Ecto neural progenitor cell (in vitro differentiated cells): ENCODE measurements at regions not wholly inside any gene's neighbourhood (a gene's known extent, or its start where the extent isn't known, plus 50 kb on each side); places are given as distances from the start of the nearest gene placed in this dataset.

Experiments used
- DNase-seq: peaks from one replicate; pipeline ENCODE4 v3.0.0-alpha.2; 2018; ENCODE audit warnings: low spot score

DNA sequence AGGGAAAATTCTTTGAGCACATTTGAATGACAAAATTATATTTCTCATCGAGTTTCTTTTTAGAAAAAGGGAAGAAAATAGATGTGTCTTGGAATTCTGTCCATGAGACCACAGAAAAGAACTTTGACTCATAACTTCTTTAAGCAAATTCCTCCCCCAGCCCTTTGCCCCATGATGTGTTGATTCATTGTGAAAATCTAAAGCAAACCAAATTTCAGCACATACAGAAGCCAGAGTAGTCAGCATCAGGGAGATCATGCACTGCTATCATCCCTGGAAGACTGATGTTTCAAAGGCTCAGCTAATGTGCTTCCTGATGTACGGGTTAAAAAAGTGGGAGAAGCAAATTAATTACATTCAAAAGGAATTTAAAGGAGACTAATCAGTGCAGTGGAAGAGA lies 159.7 kb downstream of the FAT3 start:
- DNase-seq: no peak

DNA sequence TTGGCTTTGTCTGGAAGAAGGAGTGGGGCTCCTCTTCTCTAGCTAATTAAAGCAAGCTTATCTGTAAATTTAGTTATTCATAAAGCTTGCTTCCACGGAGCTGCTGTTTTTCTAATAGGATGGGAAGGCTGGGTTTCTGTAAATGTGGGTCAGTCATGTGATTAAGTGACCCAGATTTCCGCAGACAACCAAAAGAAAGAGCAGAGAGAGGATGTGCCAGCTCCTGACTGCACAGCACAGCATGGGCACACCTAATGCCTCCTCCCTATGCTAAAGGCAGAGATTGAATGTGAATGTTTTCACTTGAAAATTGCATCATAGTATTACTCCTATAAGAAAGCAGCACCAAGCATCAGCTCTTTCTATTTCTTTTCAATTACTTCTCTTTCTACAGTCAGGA lies 160.2 kb downstream of the FAT3 start:
- no peak for DNase-seq

DNA sequence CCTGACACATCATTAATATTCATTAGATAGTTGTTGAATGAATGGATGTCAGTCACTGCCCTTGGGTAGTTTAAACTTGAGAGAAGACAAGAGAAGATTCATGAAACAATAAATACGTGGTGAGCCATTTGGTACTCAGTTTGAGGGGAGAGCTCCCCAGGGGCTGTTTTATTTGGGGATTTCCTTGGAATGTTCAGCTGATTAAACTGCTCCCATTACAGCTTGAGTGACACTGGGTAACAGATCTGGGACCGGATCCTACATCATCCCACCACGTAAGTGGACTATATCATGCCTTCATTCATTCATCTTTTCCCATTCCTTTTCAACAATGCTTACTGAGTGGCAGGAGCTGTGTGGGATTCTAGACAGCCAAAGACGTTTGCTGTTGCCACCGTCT lies 162.0 kb downstream of the FAT3 start:
- DNase-seq: no peak

DNA sequence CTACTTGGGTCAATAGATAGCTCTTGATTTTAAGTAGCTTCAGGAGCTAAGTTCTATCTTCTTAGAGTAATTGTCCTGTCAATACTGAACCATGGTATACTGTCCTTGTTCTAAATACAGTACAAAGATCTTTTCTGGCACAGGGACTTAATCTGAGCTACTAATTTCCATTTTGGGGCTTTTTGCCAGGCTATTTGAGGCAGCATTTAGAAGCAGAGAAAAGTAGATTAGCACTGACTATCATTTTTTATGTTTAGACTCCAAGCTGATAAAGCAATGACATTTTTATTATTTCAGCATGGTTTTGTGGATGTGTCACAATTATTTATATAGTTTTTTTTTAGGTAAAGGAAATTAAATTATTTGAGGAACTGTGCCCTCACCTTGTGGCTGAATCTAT lies 163.2 kb downstream of the FAT3 start:
- DNase-seq: no peak

DNA sequence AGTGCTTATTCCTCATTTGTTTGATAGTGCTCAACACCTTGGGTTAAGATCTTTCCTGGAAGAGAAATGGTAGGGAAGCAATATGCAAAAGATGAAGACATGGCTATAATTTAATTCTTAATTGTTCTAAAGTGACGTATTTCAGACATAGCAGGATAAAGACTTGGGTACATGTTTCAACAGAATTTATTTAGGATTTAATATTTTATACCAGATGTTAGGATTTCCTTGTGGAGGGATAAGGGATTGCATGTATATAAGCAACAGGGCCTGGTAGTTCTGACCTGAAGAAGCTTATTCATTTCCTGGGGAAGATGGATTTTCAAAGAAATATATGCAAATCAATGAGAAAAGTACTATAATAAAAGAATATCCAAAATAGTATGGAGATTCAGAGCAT lies 163.8 kb downstream of the FAT3 start:
- DNase-seq: no peak

- no peak for DNase-seq
Observed at GRCh38 chr11:92390783-92391182, 166.2 kb downstream of the FAT3 start.

DNA sequence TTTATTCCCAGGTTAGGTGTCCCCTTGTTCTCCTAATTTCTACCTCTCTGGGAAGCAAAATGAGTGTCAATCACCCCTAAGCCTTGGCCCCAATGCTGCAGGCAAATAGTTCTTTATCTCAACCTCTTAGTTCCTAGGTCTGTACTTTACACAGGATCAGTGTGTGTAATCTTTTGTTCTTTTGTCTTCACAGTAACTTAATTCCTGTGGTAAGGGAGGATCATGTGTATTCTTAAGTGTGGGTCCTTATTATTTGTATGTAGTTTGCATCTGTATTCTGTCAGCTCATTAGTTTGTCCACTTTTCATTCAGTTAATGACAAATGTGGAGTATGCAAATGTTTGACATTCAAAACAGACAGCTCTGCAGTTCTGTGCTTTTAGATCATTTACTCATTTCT lies 166.7 kb downstream of the FAT3 start:
- no peak for DNase-seq

DNA sequence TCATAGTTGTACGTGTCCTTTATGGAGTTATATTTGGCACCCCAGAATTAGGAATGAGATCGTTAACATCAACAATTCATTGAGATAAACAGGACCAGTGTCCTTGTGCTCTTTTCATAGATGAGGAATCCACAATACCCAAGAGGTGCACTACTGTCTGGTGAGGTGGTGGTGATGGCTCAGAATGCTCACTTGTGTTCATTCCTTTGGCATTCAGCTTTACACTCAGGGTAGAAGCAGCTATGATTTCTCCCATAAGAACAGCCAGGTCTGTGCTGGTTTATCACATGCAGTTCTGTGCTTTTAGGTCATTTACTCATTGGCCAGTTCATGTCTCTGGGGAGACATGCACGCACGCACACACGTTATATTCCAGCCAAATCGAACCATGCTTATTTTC lies 167.2 kb downstream of the FAT3 start:
- no peak for DNase-seq

- DNase-seq: no peak
Observed at GRCh38 chr11:92393218-92393617, 168.6 kb downstream of the FAT3 start.

GRCh38 chr11:92396133-92396532 lies 171.5 kb downstream of the FAT3 start:
- no peak for DNase-seq

- DNase-seq: no peak
Observed at GRCh38 chr11:92397221-92397755, 172.7 kb downstream of the FAT3 start.

DNA sequence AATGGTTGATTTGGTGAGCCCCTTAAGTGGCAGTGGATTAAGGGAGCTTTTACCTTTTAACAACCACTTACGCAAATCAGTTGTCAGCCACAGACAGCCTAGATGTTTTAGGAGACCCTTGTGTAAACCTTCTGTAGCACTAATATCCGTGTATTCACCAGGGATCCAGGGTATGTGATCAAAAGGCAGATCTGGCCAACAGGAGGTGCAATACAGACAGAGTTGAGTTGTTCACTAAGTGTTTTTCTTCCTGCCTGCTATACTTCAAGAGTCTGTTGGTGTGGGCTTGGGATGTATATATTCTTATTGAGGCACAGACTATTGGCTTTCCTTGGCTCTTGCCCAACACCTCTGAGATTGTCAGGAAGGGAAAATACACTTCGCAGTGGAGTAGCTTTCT lies 175.1 kb downstream of the FAT3 start:
- no peak for DNase-seq

GRCh38 chr11:92401520-92401919 lies 176.9 kb downstream of the FAT3 start:
- DNase-seq: no peak

- no peak for DNase-seq
Observed at GRCh38 chr11:92406472-92406871, 181.9 kb downstream of the FAT3 start.

DNA sequence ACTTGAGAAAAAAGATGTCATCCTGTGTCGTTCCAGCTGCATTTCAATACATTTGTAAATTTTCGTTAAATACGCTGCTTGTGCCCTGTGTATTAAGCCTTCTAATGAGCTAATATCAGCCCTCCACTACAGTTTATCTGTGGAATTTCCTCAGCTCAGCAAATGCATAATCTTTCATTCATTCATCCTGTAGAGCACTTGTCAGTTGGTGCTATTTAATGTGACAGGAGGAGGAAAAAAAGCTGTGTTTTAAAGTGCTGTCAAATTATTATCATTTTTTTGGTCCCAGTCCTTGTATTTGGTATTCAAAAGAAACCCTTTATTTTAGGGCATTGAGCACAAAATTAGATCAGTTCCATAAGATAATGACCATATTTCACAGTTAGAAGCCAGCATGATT lies 184.7 kb downstream of the FAT3 start:
- DNase-seq: no peak

GRCh38 chr11:92409956-92410355 lies 185.3 kb downstream of the FAT3 start:
- no peak for DNase-seq

- DNase-seq: no peak
Observed at GRCh38 chr11:92410526-92410925, 185.9 kb downstream of the FAT3 start.

- no peak for DNase-seq
Observed at GRCh38 chr11:92411431-92411830, 186.8 kb downstream of the FAT3 start.

GRCh38 chr11:92413757-92414513 lies 189.3 kb downstream of the FAT3 start:
- DNase-seq: no peak

GRCh38 chr11:92416971-92417725 lies 192.5 kb downstream of the FAT3 start:
- DNase-seq: no peak

DNA sequence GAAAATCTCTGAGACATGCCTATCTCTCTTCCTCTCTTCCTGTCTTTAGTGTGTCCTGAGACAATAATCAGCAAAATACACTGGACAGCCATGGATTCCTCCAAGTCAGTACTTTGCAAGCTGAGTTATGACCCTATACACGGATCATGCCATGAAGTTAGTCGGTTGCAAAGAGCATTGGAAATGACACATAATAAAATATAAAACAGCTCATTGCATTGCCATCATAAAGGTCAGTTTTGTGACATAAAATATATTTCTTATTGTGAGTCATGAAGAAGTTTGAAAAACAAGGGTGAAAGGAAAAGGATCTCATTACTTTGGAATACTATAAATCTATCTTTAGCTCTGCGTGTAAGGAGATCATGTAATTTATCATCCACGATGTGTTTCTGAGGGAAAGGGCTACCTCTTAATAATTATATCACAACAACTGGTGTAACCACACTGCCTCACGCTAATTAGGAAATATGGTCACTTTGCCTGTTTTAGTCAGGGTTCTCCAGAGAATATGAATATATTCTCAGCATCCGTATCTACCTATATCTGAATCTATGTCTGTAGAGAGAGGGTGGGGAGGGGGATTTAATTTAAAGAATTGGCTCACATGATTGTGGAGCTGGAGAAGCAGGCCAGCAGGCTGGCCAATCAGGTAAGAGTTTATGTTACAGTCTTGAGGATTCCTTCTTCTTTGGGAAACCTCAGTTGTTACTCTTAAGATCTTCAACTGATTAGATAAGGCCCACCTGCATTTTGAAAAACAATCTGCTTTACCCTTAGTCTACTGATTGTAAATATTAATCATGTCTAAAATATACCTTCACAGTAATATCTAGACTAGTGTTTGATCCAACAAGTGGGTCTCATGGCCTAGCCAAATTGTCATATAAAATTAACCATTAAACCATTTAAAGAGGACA lies 198.8 kb downstream of the FAT3 start:
- DNase-seq: no peak

DNA sequence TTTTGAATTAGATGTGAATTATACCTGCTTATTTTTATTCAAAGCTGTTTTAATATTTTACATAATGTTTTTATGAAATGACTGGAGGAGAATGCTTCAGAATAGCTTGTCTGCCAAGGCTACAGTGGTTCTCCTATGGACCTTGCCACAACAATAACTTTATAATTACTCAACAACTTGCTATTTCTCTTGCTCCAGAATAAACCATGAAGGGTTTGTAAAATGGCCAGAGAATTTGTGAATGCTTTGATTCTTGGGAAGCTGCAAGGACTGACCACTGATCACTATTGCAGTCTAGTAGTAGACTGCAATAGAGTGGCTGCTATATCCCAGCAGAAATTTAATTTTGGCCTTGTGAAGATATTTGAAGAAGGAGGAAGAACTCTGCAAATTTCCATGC lies 199.7 kb downstream of the FAT3 start:
- no peak for DNase-seq
